HCT116 (cell line): ENCODE measurements at regions not wholly inside any gene's neighbourhood (a gene's known extent, or its start where the extent isn't known, plus 50 kb on each side); places are given as distances from the start of the nearest gene placed in this dataset.

Source experiments
- ATAC-seq: fragments of 200-7000 bp; cut with Tn5 transposase; 2 replicates; pipeline ENCODE4 v1.9.1; 2020; ENCODE audit warnings: mild to moderate bottlenecking, moderate library complexity
- BruUV-seq: library from RNA; stranded (reverse); fragments of 400-500 nt; replicated peaks from 2 replicates; lab custom pipeline; 2021; lab: Mats Ljungman, UMichigan
- CTCF ChIA-PET: fragments of 300-600 bp; sonication (Branson Sonifier 250); formaldehyde crosslinking; loops from one replicate; lab custom pipeline; 2021; ENCODE audit warnings: antibody characterized with exemption; lab: Charles Lee
- POLR2A ChIA-PET: fragments of 300-600, 350-600 bp; sonication (Branson Sonifier 250); formaldehyde crosslinking; loops from one replicate; lab custom pipeline; 2021; ENCODE audit warnings: antibody characterized with exemption; lab: Charles Lee
- RAD21 ChIA-PET, 2 experiments: fragments of 300-600 bp; sonication (Branson Sonifier 250); formaldehyde crosslinking; loops; one replicate each; lab custom pipeline; 2023; ENCODE audit warnings: low total read pairs in 2 of 2; ENCODE audit not compliant: uncharacterized antibody in 2 of 2, unreplicated experiment in 2 of 2, low non-redundant PET in 1 of 2; lab: Charles Lee
- DNase-seq: peaks from one replicate; pipeline ENCODE4 v3.0.0-alpha.2; 2010; ENCODE audit warnings: low read depth, low spot score
- H2AFZ ChIP-seq: fragments of 200-600 bp; shearing (Covaris generic), sonication (generic); 2 replicates; pipeline ENCODE4 v1.6.1; 2017; ENCODE audit warnings: low read depth, mixed run types, mixed read lengths, antibody characterized with exemption, low read length; ENCODE audit not compliant: poor library complexity, severe bottlenecking
- H3K27ac ChIP-seq: 2 replicates; pipeline ENCODE4 v1.5.1; 2012; ENCODE audit warnings: low read depth, low read length
- H3K27me3 ChIP-seq: fragments of 200-600 bp; sonication (generic); 2 replicates; pipeline ENCODE4 v1.6.1; 2016; ENCODE audit warnings: mixed run types, low read length, mixed read lengths; ENCODE audit not compliant: insufficient read depth
- H3K36me3 ChIP-seq, 2 experiments: fragments of 200-500 bp in 1 of 2; fragments of 200-600 bp in 1 of 2; sonication (Bioruptor generic) in 1 of 2; sonication (generic) in 1 of 2; 2 replicates each; pipeline versions ENCODE4 v1.5.1 to v1.6.1; 2014 to 2016; ENCODE audit warnings: low read length in 2 of 2, inconsistent platforms in 1 of 2, mixed read lengths in 1 of 2, mixed run types in 1 of 2; ENCODE audit not compliant: insufficient read depth in 2 of 2, control insufficient read depth in 1 of 2
- H3K4me1 ChIP-seq, 2 experiments: fragments of 200-600 bp in 1 of 2; sonication (generic) in 1 of 2; 2 replicates each; pipeline versions ENCODE4 v1.5.1 to v1.6.1; 2012 to 2017; ENCODE audit warnings: low read length in 2 of 2, inconsistent platforms in 1 of 2, mild to moderate bottlenecking in 1 of 2, mixed read lengths in 1 of 2, mixed run types in 1 of 2, moderate library complexity in 1 of 2; ENCODE audit not compliant: insufficient read depth in 2 of 2, control insufficient read depth in 1 of 2
- H3K4me2 ChIP-seq: fragments of 200-600 bp; sonication (generic); 2 replicates; pipeline ENCODE4 v1.6.1; 2017; ENCODE audit warnings: mixed run types, low read length, mixed read lengths
- H3K4me3 ChIP-seq, 2 experiments: fragments of 200-600 bp in 1 of 2; sonication (generic) in 1 of 2; replicated peaks in 1 of 2; 2 replicates each; pipeline ENCODE4 v1.5.1; 2011 to 2016; ENCODE audit warnings: low read length in 2 of 2, control low read depth in 1 of 2, low read depth in 1 of 2, mild to moderate bottlenecking in 1 of 2, mixed read lengths in 1 of 2, mixed run types in 1 of 2
- H3K79me2 ChIP-seq: fragments of 200-600 bp; sonication (generic); 2 replicates; pipeline ENCODE4 v1.6.1; 2017; ENCODE audit warnings: mild to moderate bottlenecking, mixed run types, low read length, moderate library complexity, mixed read lengths; ENCODE audit not compliant: insufficient read depth
- H3K9ac ChIP-seq: fragments of 200-600 bp; sonication (generic); 2 replicates; pipeline ENCODE4 v1.6.1; 2016; ENCODE audit warnings: low read length, mixed read lengths
- H3K9me2 ChIP-seq: fragments of 200-600 bp; sonication (generic), shearing (Covaris generic); 2 replicates; pipeline ENCODE4 v1.6.1; 2017; ENCODE audit warnings: mixed run types, mild to moderate bottlenecking, moderate library complexity; ENCODE audit not compliant: insufficient read depth
- H3K9me3 ChIP-seq, 2 experiments: fragments of 200-500 bp in 1 of 2; fragments of 200-600 bp in 1 of 2; sonication (Bioruptor generic) in 1 of 2; sonication (generic) in 1 of 2; 2 replicates each; pipeline ENCODE4 v1.6.1; 2014 to 2017; ENCODE audit warnings: low read length in 2 of 2, mixed read lengths in 2 of 2, inconsistent platforms in 1 of 2, low read depth in 1 of 2, mild to moderate bottlenecking in 1 of 2, mixed run types in 1 of 2, moderate library complexity in 1 of 2; ENCODE audit not compliant: control insufficient read depth in 1 of 2, insufficient read depth in 1 of 2
- H4K20me1 ChIP-seq: fragments of 200-600 bp; sonication (generic), shearing (Covaris generic); 2 replicates; pipeline ENCODE4 v1.6.1; 2017; ENCODE audit warnings: mixed run types, mild to moderate bottlenecking, moderate library complexity; ENCODE audit not compliant: insufficient read depth
- EGR1 ChIP-seq: IDR thresholded peaks from 2 replicates; pipeline ENCODE4 v1.6.1; 2012; ENCODE audit warnings: low read depth
- FOSL1 ChIP-seq: IDR thresholded peaks from 2 replicates; pipeline ENCODE4 v1.6.1; 2012; ENCODE audit warnings: low read depth
- JUND ChIP-seq: IDR thresholded peaks from 2 replicates; pipeline ENCODE4 v1.6.1; 2012
- POLR2A ChIP-seq: IDR thresholded peaks from 2 replicates; pipeline ENCODE4 v1.7.0; 2011; ENCODE audit warnings: borderline replicate concordance; ENCODE audit not compliant: insufficient read depth, insufficient read length; ENCODE audit errors: extremely low read depth
- POLR2AphosphoS5 ChIP-seq: IDR thresholded peaks from 2 replicates; pipeline ENCODE4 v1.6.1; 2011; ENCODE audit warnings: mild to moderate bottlenecking, low read depth, low read length, moderate library complexity
- SIN3A ChIP-seq: IDR thresholded peaks from 2 replicates; pipeline ENCODE4 v1.6.1; 2012; ENCODE audit warnings: low read depth
- SRF ChIP-seq: IDR thresholded peaks from 2 replicates; pipeline ENCODE4 v1.6.1; 2012; ENCODE audit warnings: low read depth
- YY1 ChIP-seq: IDR thresholded peaks from 2 replicates; pipeline ENCODE4 v1.6.1; 2011; ENCODE audit warnings: low read length, low read depth, moderate library complexity, mild to moderate bottlenecking; ENCODE audit not compliant: insufficient replicate concordance; ENCODE audit errors: extremely low read depth
- intact Hi-C: fragments of 100-400 bp; cut with micrococcal nuclease; formaldehyde crosslinking; loops from 2 replicates; pipeline ENCODE4 v1.10.0; 2022
- TF ChIP-seq, protein P1 (sequence below): IDR thresholded peaks from 2 replicates; pipeline ENCODE4 v1.6.1; 2012
- TF ChIP-seq, protein P2 (sequence below): IDR thresholded peaks from 2 replicates; pipeline ENCODE4 v1.6.1; 2011; ENCODE audit warnings: mild to moderate bottlenecking, low read length, moderate library complexity; ENCODE audit not compliant: insufficient replicate concordance; ENCODE audit errors: extremely low read depth
- TF ChIP-seq, protein P3 (sequence below): IDR thresholded peaks from 2 replicates; pipeline ENCODE4 v1.6.1; 2012

DNA sequence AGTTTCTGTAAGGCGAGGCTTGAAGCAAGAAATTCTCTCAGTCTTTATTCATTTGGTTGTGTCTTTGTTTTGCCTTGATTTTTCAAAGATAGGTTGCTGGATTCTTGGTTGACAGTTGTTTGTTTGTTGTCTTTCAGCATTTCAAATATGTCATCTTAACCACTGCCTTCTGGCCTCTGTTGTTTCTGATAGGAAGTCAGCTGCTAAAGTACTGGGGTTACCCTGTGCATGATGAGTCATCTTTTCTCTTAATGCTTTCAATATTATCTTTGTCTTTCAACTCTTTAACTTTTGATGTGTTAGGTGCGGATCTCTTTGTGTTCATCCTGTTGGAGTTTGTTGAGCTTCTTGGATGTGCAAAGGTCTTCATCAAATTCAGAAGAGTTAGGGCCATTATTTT is 1571.3 kb downstream of the MAT2B start:
- intact Hi-C loops, result no loop called here
- TF ChIP-seq, protein P1, sequence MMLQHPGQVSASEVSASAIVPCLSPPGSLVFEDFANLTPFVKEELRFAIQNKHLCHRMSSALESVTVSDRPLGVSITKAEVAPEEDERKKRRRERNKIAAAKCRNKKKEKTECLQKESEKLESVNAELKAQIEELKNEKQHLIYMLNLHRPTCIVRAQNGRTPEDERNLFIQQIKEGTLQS, result no peak
- TF ChIP-seq EGR1, result no peak
- TF ChIP-seq JUND, result no peak
- TF ChIP-seq, protein P2, sequence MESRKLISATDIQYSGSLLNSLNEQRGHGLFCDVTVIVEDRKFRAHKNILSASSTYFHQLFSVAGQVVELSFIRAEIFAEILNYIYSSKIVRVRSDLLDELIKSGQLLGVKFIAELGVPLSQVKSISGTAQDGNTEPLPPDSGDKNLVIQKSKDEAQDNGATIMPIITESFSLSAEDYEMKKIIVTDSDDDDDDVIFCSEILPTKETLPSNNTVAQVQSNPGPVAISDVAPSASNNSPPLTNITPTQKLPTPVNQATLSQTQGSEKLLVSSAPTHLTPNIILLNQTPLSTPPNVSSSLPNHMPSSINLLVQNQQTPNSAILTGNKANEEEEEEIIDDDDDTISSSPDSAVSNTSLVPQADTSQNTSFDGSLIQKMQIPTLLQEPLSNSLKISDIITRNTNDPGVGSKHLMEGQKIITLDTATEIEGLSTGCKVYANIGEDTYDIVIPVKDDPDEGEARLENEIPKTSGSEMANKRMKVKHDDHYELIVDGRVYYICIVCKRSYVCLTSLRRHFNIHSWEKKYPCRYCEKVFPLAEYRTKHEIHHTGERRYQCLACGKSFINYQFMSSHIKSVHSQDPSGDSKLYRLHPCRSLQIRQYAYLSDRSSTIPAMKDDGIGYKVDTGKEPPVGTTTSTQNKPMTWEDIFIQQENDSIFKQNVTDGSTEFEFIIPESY, result no peak
- no peak for TF ChIP-seq POLR2AphosphoS5
- TF ChIP-seq SIN3A, result no peak
- TF ChIP-seq, protein P3, sequence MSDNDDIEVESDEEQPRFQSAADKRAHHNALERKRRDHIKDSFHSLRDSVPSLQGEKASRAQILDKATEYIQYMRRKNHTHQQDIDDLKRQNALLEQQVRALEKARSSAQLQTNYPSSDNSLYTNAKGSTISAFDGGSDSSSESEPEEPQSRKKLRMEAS, result no peak
- TF ChIP-seq FOSL1, result no peak
- no peak for TF ChIP-seq POLR2A
- TF ChIP-seq YY1, result no peak
- TF ChIP-seq SRF, result no peak
- Histone ChIP-seq H2AFZ (no peak overlapping the region), H3K4me1 (no peaks in the 10 kb centered on the region), H3K9me3 (peaks cover 6 to 14% of the 10 kb centered on the region in 2 experiments; a peak in 3 of 4 replicates), H3K36me3 (no peaks in the 10 kb centered on the region), H3K27ac (no peak overlapping the region), H3K79me2 (no peaks in the 10 kb centered on the region), H3K9me2 (no peaks in the 10 kb centered on the region), H3K4me3 (no peak overlapping the region), H3K9ac (no peak overlapping the region), H3K4me2 (no peak overlapping the region), H3K27me3 (no peaks in the 10 kb centered on the region), H4K20me1 (no peaks in the 10 kb centered on the region)
- no TSS peak for BruUV-seq
- ATAC-seq, result no peak
- no peak for DNase-seq
- ChIA-PET CTCF (no interaction called here), POLR2A (no interaction called here), RAD21 (no interaction called here)
